ENCODE measurements at regions not wholly inside any gene's neighbourhood (a gene's known extent, or its start where the extent isn't known, plus 50 kb on each side); places are given as distances from the start of the nearest gene placed in this dataset.

DNA sequence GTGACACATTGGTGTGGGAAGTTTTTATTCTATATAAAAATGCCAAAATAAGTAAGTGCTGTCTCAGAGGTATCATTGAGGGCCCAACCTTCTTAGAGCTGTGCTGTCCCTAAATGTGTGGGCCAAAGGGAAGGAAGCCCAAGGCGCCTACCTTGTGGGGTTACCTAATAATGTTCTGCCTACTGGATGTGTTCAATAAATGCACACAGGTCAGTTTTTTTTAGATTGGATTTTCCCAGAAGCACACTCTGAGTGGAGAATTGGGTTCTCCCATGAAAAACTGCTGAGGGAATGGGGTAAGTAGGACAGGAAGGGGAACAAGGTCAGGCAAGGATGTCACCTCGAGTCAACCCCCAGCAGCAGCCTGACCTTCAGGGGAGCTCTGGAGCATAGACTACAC lies 168.7 kb upstream of the FRMD4B start:
- H2AFZ ChIP-seq (ENCODE audit: low read depth, low read length) = no peak overlapping the region
- no peak overlapping the region for H3K9ac ChIP-seq (ENCODE audit: low read depth, low read length)
- no peaks in the 10 kb centered on the region for H3K4me1 ChIP-seq (ENCODE audit: insufficient read depth, low read length)

DNA sequence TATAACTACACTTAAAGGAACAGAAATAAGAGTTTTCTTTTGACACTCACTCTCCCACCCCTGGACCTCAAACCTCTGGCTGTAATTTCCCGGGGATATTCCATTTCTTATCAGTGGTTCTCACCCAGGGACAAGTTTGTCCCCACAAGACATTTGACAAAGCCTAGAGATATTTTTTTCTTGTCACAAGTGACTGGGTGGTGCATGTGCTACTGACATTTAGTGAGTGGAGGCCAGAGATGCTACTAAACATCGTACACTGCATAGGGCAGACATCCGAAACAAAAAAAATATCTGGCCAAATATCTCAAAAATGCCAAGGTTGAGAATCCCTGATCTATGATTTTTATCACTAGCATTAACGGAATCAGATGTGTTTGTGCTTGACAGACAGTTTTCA lies 168.0 kb upstream of the FRMD4B start:
- Histone ChIP-seq H3K9me3 (ENCODE audit: insufficient read depth, low read length, severe bottlenecking) (no peaks in the 10 kb centered on the region), H4K20me1 (ENCODE audit: insufficient read depth, low read length) (no peaks in the 10 kb centered on the region), H3K4me1 (ENCODE audit: insufficient read depth, low read length) (no peaks in the 10 kb centered on the region), H3K4me3 (ENCODE audit: low read depth in 1 of 2, low read length in 2 of 2) (no peak overlapping the region), H3K36me3 (ENCODE audit: insufficient read depth, low read length) (no peaks in the 10 kb centered on the region), H2AFZ (ENCODE audit: low read depth, low read length) (no peak overlapping the region), H3K79me2 (ENCODE audit: insufficient read depth, low read length) (no peaks in the 10 kb centered on the region), H3K27me3 (ENCODE audit: insufficient read depth, low read length, poor library complexity) (peaks cover 13% of the 10 kb centered on the region), H3K9ac (ENCODE audit: low read depth, low read length) (no peak overlapping the region), H3K4me2 (ENCODE audit: insufficient read depth, low read length) (no peak overlapping the region), H3K27ac (ENCODE audit: low read length) (no peak overlapping the region)
- no peak for ATAC-seq (ENCODE audit: insufficient read depth, low read depth)
- TF ChIP-seq, protein P1, sequence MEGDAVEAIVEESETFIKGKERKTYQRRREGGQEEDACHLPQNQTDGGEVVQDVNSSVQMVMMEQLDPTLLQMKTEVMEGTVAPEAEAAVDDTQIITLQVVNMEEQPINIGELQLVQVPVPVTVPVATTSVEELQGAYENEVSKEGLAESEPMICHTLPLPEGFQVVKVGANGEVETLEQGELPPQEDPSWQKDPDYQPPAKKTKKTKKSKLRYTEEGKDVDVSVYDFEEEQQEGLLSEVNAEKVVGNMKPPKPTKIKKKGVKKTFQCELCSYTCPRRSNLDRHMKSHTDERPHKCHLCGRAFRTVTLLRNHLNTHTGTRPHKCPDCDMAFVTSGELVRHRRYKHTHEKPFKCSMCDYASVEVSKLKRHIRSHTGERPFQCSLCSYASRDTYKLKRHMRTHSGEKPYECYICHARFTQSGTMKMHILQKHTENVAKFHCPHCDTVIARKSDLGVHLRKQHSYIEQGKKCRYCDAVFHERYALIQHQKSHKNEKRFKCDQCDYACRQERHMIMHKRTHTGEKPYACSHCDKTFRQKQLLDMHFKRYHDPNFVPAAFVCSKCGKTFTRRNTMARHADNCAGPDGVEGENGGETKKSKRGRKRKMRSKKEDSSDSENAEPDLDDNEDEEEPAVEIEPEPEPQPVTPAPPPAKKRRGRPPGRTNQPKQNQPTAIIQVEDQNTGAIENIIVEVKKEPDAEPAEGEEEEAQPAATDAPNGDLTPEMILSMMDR (IDR thresholded peaks at IDR 0.05; ENCODE audit: borderline replicate concordance, extremely low read depth, low read length, poor library complexity, severe bottlenecking) = no peak
- no peak for TF ChIP-seq EZH2 (IDR thresholded peaks at IDR 0.05; ENCODE audit: borderline replicate concordance, low read depth, low read length, severe bottlenecking)
- no peak for DNase-seq

More for the DNA sequence above, 168.7 kb upstream of the FRMD4B start:
- Histone ChIP-seq H3K36me3 (ENCODE audit: insufficient read depth, low read length) (no peaks in the 10 kb centered on the region), H3K27ac (ENCODE audit: low read length) (no peak overlapping the region), H3K79me2 (ENCODE audit: insufficient read depth, low read length) (no peaks in the 10 kb centered on the region), H3K9me3 (ENCODE audit: insufficient read depth, low read length, severe bottlenecking) (no peaks in the 10 kb centered on the region), H3K27me3 (ENCODE audit: insufficient read depth, low read length, poor library complexity) (peaks cover 18% of the 10 kb centered on the region), H3K4me3 (ENCODE audit: low read depth in 1 of 2, low read length in 2 of 2) (no peak overlapping the region), H4K20me1 (ENCODE audit: insufficient read depth, low read length) (no peaks in the 10 kb centered on the region), H3K4me2 (ENCODE audit: insufficient read depth, low read length) (no peak overlapping the region)
- TF ChIP-seq EZH2 (IDR thresholded peaks at IDR 0.05; ENCODE audit: borderline replicate concordance, low read depth, low read length, severe bottlenecking) = no peak
- TF ChIP-seq, protein P1 (IDR thresholded peaks at IDR 0.05; ENCODE audit: borderline replicate concordance, extremely low read depth, low read length, poor library complexity, severe bottlenecking) = no peak
- ATAC-seq (ENCODE audit: insufficient read depth, low read depth) = no peak
- no peak for DNase-seq

DNA sequence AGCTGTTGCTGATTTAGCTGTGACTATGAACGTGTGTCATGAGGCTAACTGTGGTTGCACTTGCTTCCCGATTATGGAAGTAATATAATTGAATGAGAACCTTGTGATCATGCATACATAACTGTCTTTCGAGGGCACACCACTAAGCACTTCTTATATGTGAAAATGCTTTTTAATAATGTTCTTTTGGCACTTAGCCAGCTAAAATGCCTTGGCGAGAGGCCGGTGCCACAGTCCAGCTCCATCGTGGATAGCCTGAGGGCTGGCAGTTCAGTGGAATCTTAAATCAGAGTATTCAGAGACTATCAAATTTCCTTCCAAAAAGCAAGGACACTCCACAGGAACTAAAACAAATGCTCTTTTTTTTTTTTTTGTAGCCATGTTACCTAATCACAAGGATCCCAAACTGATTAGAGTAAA lies 161.6 kb upstream of the FRMD4B start:
- no peaks in the 10 kb centered on the region for H3K36me3 ChIP-seq (ENCODE audit: insufficient read depth, low read length)
- no peaks in the 10 kb centered on the region for H4K20me1 ChIP-seq (ENCODE audit: insufficient read depth, low read length)
- H2AFZ ChIP-seq (ENCODE audit: low read depth, low read length) = no peak overlapping the region
- H3K9ac ChIP-seq (ENCODE audit: low read depth, low read length) = no peak overlapping the region
- H3K79me2 ChIP-seq (ENCODE audit: insufficient read depth, low read length) = no peaks in the 10 kb centered on the region
- peaks cover 3% of the 10 kb centered on the region for H3K27me3 ChIP-seq (ENCODE audit: insufficient read depth, low read length, poor library complexity)
- DNase-seq (no peak), ATAC-seq (ENCODE audit: insufficient read depth, low read depth) (no peak)
- H3K4me1 ChIP-seq (ENCODE audit: insufficient read depth, low read length) = no peaks in the 10 kb centered on the region
- no peaks in the 10 kb centered on the region for H3K9me3 ChIP-seq (ENCODE audit: insufficient read depth, low read length, severe bottlenecking)
- no peak overlapping the region for H3K4me3 ChIP-seq (ENCODE audit: low read depth in 1 of 2, low read length in 2 of 2)
- H3K27ac ChIP-seq (ENCODE audit: low read length) = no peak overlapping the region
- no peak overlapping the region for H3K4me2 ChIP-seq (ENCODE audit: insufficient read depth, low read length)
- TF ChIP-seq, protein P1 (IDR thresholded peaks at IDR 0.05; ENCODE audit: borderline replicate concordance, extremely low read depth, low read length, poor library complexity, severe bottlenecking) = no peak
- TF ChIP-seq EZH2 (IDR thresholded peaks at IDR 0.05; ENCODE audit: borderline replicate concordance, low read depth, low read length, severe bottlenecking) = no peak

Data from DND-41 (cell line).